ENCODE measurements at regions not wholly inside any gene's neighbourhood (a gene's known extent, or its start where the extent isn't known, plus 50 kb on each side); places are given as distances from the start of the nearest gene placed in this dataset.

GRCh38 chr10:10891124-10892082 lies 126.3 kb upstream of the CELF2 start:
- Histone ChIP-seq H3K4me3 (ENCODE audit: low read depth in 1 of 3, low read length in 3 of 3) (no peak overlapping the region), H3K9ac (ENCODE audit: low read depth in 1 of 2, low read length in 2 of 2) (no peak overlapping the region), H3K9me3 (ENCODE audit: control insufficient read depth in 4 of 4, low read length in 3 of 4) (no peaks in the 10 kb centered on the region), H3K27me3 (ENCODE audit: control insufficient read depth in 4 of 4, insufficient read depth in 4 of 4, low read length in 3 of 4) (no peaks in the 10 kb centered on the region), H3K36me3 (ENCODE audit: control insufficient read depth in 4 of 4, insufficient read depth in 3 of 4, low read depth in 1 of 4, low read length in 3 of 4) (no peaks in the 10 kb centered on the region), H3K27ac (ENCODE audit: low read depth in 1 of 2, low read length in 2 of 2) (no peak overlapping the region), H3K4me1 (ENCODE audit: control insufficient read depth in 4 of 4, insufficient read depth in 4 of 4, low read length in 3 of 4) (no peaks in the 10 kb centered on the region)
- WGBS = 47% methylated on average over 10 of the region's 10 CpGs
- no peak for DNase-seq (ENCODE audit: low spot score)
- no peak for TF ChIP-seq NR2F2 (IDR thresholded peaks at IDR 0.05)
- TF ChIP-seq FOXA1 (IDR thresholded peaks at IDR 0.05) = no peak
- no peak for TF ChIP-seq REST (IDR thresholded peaks at IDR 0.05)
- TF ChIP-seq ATF3 (IDR thresholded peaks at IDR 0.05) = no peak
- TF ChIP-seq FOXA2 (IDR thresholded peaks at IDR 0.05) = no peak
- no peak for TF ChIP-seq TAF1 (conservative IDR thresholded peaks at IDR 0.05)
- no peak for TF ChIP-seq EGR1 (IDR thresholded peaks at IDR 0.05; ENCODE audit: low read depth in 2 of 2)
- no peak for TF ChIP-seq MAX (IDR thresholded peaks at IDR 0.05)
- TF ChIP-seq CTCF (IDR thresholded peaks at IDR 0.05; ENCODE audit: low read depth, low read length, missing input control) = no peak
- TF ChIP-seq RXRA (IDR thresholded peaks at IDR 0.05) = no peak
- no peak for TF ChIP-seq GABPA (IDR thresholded peaks at IDR 0.05 in 1 of 2, conservative IDR thresholded peaks at IDR 0.05 in 1 of 2)
- TF ChIP-seq JUND (IDR thresholded peaks at IDR 0.05) = no peak
- TF ChIP-seq YY1 (IDR thresholded peaks at IDR 0.05) = no peak
- TF ChIP-seq RAD21 (IDR thresholded peaks at IDR 0.05) = no peak
- no peak for TF ChIP-seq HNF4G (IDR thresholded peaks at IDR 0.05)
- TF ChIP-seq HNF4A (conservative IDR thresholded peaks at IDR 0.05) = no peak
- no peak for TF ChIP-seq SP1 (IDR thresholded peaks at IDR 0.05)

GRCh38 chr10:10892290-10892875 lies 125.3 kb upstream of the CELF2 start:
- Histone ChIP-seq H3K27ac (ENCODE audit: low read depth in 1 of 2, low read length in 2 of 2) (no peak overlapping the region), H3K36me3 (ENCODE audit: control insufficient read depth in 4 of 4, insufficient read depth in 3 of 4, low read depth in 1 of 4, low read length in 3 of 4) (no peaks in the 10 kb centered on the region), H3K4me3 (ENCODE audit: low read depth in 1 of 3, low read length in 3 of 3) (no peak overlapping the region), H3K27me3 (ENCODE audit: control insufficient read depth in 4 of 4, insufficient read depth in 4 of 4, low read length in 3 of 4) (no peaks in the 10 kb centered on the region), H3K9me3 (ENCODE audit: control insufficient read depth in 4 of 4, low read length in 3 of 4) (no peaks in the 10 kb centered on the region), H3K4me1 (ENCODE audit: control insufficient read depth in 4 of 4, insufficient read depth in 4 of 4, low read length in 3 of 4) (no peaks in the 10 kb centered on the region), H3K9ac (ENCODE audit: low read depth in 1 of 2, low read length in 2 of 2) (no peak overlapping the region)
- WGBS = 59% methylated on average over 3 of the region's 3 CpGs
- DNase-seq (ENCODE audit: low spot score) = no peak
- TF ChIP-seq MAX (IDR thresholded peaks at IDR 0.05) = no peak
- no peak for TF ChIP-seq RXRA (IDR thresholded peaks at IDR 0.05)
- TF ChIP-seq FOXA1 (IDR thresholded peaks at IDR 0.05) = no peak
- TF ChIP-seq FOXA2 (IDR thresholded peaks at IDR 0.05) = no peak
- TF ChIP-seq TAF1 (conservative IDR thresholded peaks at IDR 0.05) = no peak
- TF ChIP-seq REST (IDR thresholded peaks at IDR 0.05) = no peak
- no peak for TF ChIP-seq YY1 (IDR thresholded peaks at IDR 0.05)
- no peak for TF ChIP-seq CTCF (IDR thresholded peaks at IDR 0.05; ENCODE audit: low read depth, low read length, missing input control)
- no peak for TF ChIP-seq HNF4A (conservative IDR thresholded peaks at IDR 0.05)
- no peak for TF ChIP-seq SP1 (IDR thresholded peaks at IDR 0.05)
- no peak for TF ChIP-seq GABPA (IDR thresholded peaks at IDR 0.05 in 1 of 2, conservative IDR thresholded peaks at IDR 0.05 in 1 of 2)
- TF ChIP-seq HNF4G (IDR thresholded peaks at IDR 0.05) = no peak
